Tibial artery (tissue), 4 donors: ENCODE measurements at regions not wholly inside any gene's neighbourhood (a gene's known extent, or its start where the extent isn't known, plus 50 kb on each side); places are given as distances from the start of the nearest gene placed in this dataset.

Experiments used
- DNase-seq, 2 donors: peaks; one replicate each; pipeline ENCODE4 v3.0.0-alpha.2; 2019
- H3K27ac ChIP-seq, 2 donors: fragments of 200-600 bp; sonication (generic) in 1 of 2; 1 replicate in 1 of 2; 2 replicates in 1 of 2; pipeline ENCODE4 v1.5.1; 2018 to 2019; ENCODE audit warnings: mild to moderate bottlenecking in 1 of 2
- H3K27me3 ChIP-seq, 2 donors: fragments of 200-600 bp; sonication (generic) in 1 of 2; one replicate each; pipeline versions ENCODE4 v1.5.1 to v1.6.0; 2016 to 2019
- H3K36me3 ChIP-seq, 3 donors: fragments of 200-600 bp; sonication (generic) in 2 of 3; one replicate each; pipeline ENCODE4 v1.5.1; 2016 to 2019; ENCODE audit warnings: mild to moderate bottlenecking in 2 of 3
- H3K4me1 ChIP-seq, 4 donors: fragments of 200-600 bp; sonication (generic) in 2 of 4; 1 replicate in 3 of 4; 2 replicates in 1 of 4; pipeline ENCODE4 v1.5.1; 2016 to 2019
- H3K4me3 ChIP-seq, 2 donors: fragments of 200-600 bp; sonication (generic) in 1 of 2; 1 replicate in 1 of 2; 2 replicates in 1 of 2; pipeline ENCODE4 v1.5.1; 2018 to 2019; ENCODE audit warnings: mild to moderate bottlenecking in 2 of 2
- H3K9me3 ChIP-seq, 3 donors: fragments of 200-600 bp; sonication (generic) in 1 of 3; one replicate each; pipeline ENCODE4 v1.5.1; 2016 to 2019
- CTCF ChIP-seq, 2 experiments: fragments of 200-600 bp in 1 of 2; fragments of 450-650 bp in 1 of 2; IDR thresholded peaks; one replicate each; pipeline ENCODE4 v1.5.1; 2017 to 2019; ENCODE audit warnings: antibody characterized with exemption in 2 of 2, mild to moderate bottlenecking in 1 of 2, moderate library complexity in 1 of 2
- intact Hi-C: fragments of 100-400 bp; cut with DNase I; formaldehyde crosslinking; loops from one replicate; pipeline ENCODE4 v1.15.0; 2023; ENCODE audit warnings: low total_unique reads

GRCh38 chr12:83317595-83317994 is 630.9 kb downstream of the TMTC2 start:
- Histone ChIP-seq H3K27ac (no peak overlapping the region), H3K4me1 (no peaks in the 10 kb centered on the region), H3K4me3 (no peak overlapping the region), H3K36me3 (no peaks in the 10 kb centered on the region), H3K27me3 (no peaks in the 10 kb centered on the region), H3K9me3 (no peaks in the 10 kb centered on the region)
- intact Hi-C loops = no loop called here
- TF ChIP-seq CTCF (IDR thresholded peaks at IDR 0.05) = no peak
- no peak for DNase-seq

GRCh38 chr12:83313827-83314226 is 627.1 kb downstream of the TMTC2 start:
- Histone ChIP-seq H3K36me3 (no peaks in the 10 kb centered on the region), H3K9me3 (no peaks in the 10 kb centered on the region), H3K4me3 (no peak overlapping the region), H3K27ac (no peak overlapping the region), H3K27me3 (no peaks in the 10 kb centered on the region), H3K4me1 (no peaks in the 10 kb centered on the region)
- no peak for DNase-seq
- no peak for TF ChIP-seq CTCF (IDR thresholded peaks at IDR 0.05)
- intact Hi-C loops = no loop called here

- Histone ChIP-seq H3K4me1 (no peaks in the 10 kb centered on the region), H3K9me3 (no peaks in the 10 kb centered on the region), H3K27ac (no peak overlapping the region), H3K27me3 (no peaks in the 10 kb centered on the region), H3K36me3 (no peaks in the 10 kb centered on the region), H3K4me3 (no peak overlapping the region)
- DNase-seq = no peak
- no peak for TF ChIP-seq CTCF (IDR thresholded peaks at IDR 0.05)
- intact Hi-C loops = no loop called here
Observed at GRCh38 chr12:83313322-83313721, 626.6 kb downstream of the TMTC2 start.

GRCh38 chr12:83276904-83277303 is 590.2 kb downstream of the TMTC2 start:
- no peak for DNase-seq
- intact Hi-C loops = no loop called here
- Histone ChIP-seq H3K4me3 (no peak overlapping the region), H3K4me1 (no peaks in the 10 kb centered on the region), H3K27me3 (no peaks in the 10 kb centered on the region), H3K27ac (no peak overlapping the region), H3K36me3 (no peaks in the 10 kb centered on the region), H3K9me3 (no peaks in the 10 kb centered on the region)
- no peak for TF ChIP-seq CTCF (IDR thresholded peaks at IDR 0.05)

- no peak for TF ChIP-seq CTCF (IDR thresholded peaks at IDR 0.05)
- DNase-seq = no peak
- Histone ChIP-seq H3K27me3 (no peaks in the 10 kb centered on the region), H3K9me3 (no peaks in the 10 kb centered on the region), H3K4me1 (no peaks in the 10 kb centered on the region), H3K36me3 (no peaks in the 10 kb centered on the region), H3K27ac (no peak overlapping the region), H3K4me3 (no peak overlapping the region)
- intact Hi-C loops = no loop called here
Observed at GRCh38 chr12:83271201-83271600, 584.5 kb downstream of the TMTC2 start.

- no peaks in the 10 kb centered on the region for H3K4me1 ChIP-seq
- no peak for DNase-seq
- no peak for TF ChIP-seq CTCF (IDR thresholded peaks at IDR 0.05)
- H3K36me3 ChIP-seq = no peaks in the 10 kb centered on the region
- no peaks in the 10 kb centered on the region for H3K9me3 ChIP-seq
- intact Hi-C loops = no loop called here
- H3K27ac ChIP-seq = no peak overlapping the region
- H3K27me3 ChIP-seq = no peaks in the 10 kb centered on the region
- no peak overlapping the region for H3K4me3 ChIP-seq
Observed at GRCh38 chr12:83265808-83266207, 579.1 kb downstream of the TMTC2 start.
